Bone marrow (tissue), 2 donors: ENCODE measurements at regions not wholly inside any gene's neighbourhood (a gene's known extent, or its start where the extent isn't known, plus 50 kb on each side); places are given as distances from the start of the nearest gene placed in this dataset.
A peak's percentile ranks its signal among the peaks of the same experiment; 100 is the strongest.

Experiments
- DNase-seq, 2 donors: peaks; one replicate each; lab custom pipeline; 2025; lab: John Stamatoyannopoulos, UW

DNA sequence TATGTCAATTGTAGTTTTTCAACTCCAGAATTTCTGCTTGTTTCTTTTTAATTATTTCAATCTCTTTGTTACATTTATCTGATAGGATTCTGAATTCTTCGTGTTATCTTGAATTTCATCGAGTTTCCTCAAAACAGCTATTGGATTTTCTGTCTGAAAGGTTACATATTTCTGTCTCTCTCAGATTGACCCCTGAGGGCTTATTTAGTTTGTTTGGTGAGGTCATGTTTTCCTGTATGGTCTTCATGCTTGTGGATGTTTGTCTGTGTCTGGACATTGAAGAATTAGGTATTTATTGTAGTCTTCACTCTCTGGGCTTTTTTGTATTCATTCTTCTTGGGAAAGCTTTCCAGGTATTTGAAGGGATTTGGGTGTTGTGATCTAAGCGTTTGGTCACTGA is 85.6 kb downstream of the SNAPC1 start:
- DNase-seq: no peak

DNA sequence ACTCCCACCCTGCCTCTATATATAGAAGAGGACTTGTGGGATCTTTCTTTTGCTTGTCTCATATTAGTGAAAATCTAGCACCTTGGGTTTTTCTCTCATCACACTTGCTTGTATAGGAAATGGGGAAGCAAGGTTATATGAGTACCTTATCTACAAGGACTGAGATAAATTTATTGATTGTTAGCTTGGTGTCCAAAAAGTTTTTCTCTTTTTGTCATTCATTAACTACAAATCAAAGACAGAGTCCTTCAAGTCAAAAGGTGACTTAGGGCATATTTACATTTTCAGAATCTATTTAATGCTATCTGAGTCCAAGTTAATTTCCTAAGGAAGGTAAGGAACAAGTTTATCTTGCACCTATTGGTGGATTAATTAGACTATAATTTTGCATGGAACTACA is 92.7 kb downstream of the SNAPC1 start:
- no peak for DNase-seq

DNA sequence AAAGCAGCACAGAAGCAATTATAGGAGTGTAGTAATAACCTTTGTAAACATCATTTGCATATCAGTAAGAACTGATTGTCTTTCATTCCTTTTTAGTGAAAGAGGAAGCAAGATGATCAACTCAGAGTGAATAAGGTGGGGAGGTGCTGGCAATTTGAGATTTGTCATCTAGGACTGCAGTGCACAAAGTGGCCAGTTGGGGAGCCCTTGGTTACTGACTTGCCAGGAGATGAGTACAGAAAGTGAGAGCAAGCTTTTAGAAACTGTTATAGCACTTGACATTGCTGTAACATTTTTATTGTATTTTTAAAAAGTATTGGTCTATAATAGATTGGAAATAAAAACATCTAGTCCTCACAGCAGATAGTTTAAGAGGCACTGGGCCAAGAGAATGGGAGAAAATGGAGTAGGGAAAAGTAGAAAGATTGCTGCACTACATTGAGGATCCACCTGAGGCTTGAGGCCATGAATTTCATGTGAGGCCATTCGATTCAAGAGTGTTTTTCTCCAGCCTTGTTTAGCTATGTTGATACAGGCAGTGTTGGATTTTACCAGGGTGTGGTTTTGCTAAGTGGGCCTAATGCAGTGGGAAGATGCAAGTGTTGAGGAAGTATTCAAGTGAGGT is 98.2 kb downstream of the SNAPC1 start:
- peak in 1 of 2 donors; percentile 54 for DNase-seq

DNA sequence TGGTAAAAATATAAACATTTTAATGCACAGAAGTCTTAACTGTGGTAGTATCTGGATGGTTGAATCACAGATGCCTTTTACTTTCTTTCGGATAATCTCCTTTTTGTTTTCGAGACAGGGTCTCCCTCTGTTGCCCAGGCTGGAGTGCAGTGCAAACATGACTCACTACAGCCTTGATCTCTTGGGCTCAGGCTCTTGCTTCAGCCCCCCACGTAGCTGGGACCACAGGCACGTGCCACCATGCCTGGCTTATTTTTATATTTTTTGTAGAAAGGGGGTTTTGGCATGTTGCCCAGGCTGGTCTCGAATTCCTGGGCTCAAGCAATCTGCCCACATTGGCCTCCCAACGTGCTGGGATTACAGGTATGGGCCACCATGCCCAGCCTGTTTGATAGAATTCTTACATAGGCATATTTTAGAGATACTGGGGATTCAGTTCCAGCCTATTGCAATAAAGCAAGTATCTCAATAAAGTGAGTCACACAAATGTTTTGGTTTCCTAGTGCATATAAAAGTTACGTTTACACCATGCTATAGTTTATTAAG is 99.2 kb downstream of the SNAPC1 start:
- no peak for DNase-seq

GRCh38 chr14:61864329-61864898 is 102.2 kb downstream of the SNAPC1 start:
- no peak for DNase-seq

GRCh38 chr14:61866932-61867920 is 105.0 kb downstream of the SNAPC1 start:
- DNase-seq: peak in 1 of 2 donors; percentile 87

- DNase-seq: no peak
Measured at GRCh38 chr14:61868846-61869245, 106.6 kb downstream of the SNAPC1 start.

GRCh38 chr14:61870163-61870562 is 107.9 kb downstream of the SNAPC1 start:
- no peak for DNase-seq

GRCh38 chr14:61872452-61872851 is 110.2 kb downstream of the SNAPC1 start:
- peak in 1 of 2 donors; percentile 41 for DNase-seq

DNA sequence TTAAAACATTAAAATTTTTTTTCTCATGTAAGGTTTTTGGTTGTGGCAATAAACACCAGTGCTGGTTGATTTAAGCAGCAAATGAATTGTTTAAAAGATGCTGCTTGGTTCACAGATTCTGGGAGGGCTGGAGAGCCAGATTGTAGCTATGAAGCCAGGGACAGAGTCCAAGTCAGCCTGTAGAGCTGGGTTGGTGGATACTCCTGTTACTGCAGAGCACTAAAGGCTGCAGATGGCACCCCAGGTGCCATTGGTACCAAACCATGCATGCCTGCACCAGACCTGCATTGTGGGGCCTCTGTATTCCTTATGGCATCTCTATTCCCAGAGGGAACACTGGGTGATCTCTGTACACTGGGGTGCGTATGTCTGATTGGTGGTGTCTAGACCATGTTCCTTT is 113.3 kb downstream of the SNAPC1 start:
- no peak for DNase-seq

GRCh38 chr14:61876362-61877034 is 114.3 kb downstream of the SNAPC1 start:
- DNase-seq: no peak

DNA sequence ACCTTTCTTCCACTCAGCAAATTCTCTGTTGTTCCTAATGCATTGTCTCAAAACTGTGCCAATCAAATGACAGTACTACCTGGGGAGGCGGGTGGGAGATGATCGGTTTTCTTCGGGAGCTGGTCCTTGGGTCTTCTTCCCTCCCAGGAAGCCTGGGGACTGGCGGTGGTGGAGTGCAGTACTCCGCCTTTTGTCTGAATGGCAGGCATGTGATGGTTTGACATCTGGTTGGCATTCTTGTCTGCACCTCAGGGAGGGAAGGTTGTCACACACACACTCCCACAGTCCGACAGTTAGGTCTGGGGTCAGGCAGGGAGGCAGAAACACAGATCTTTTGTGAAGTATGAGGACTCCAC is 114.8 kb downstream of the SNAPC1 start:
- DNase-seq: no peak

DNA sequence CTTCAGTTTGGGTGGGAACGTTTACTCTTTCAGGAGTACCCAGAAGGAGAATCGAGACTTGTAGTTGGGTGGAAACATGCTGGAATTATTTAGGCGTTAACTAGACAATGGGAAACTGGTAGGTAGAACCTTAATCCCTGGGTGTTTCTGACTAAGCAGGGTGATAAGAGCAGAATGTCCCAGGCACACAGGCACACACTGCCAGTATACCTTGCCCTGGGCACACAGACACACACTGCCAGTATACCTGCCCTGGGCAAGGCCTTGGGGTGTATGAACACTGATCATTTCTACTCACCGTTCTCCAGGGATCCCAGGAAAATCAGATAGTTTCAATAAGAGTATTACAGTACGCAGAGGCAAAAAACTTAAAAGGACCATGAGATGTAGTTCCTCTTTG is 115.5 kb downstream of the SNAPC1 start:
- DNase-seq: no peak

- no peak for DNase-seq
Measured at GRCh38 chr14:61878931-61879330, 116.7 kb downstream of the SNAPC1 start.

DNA sequence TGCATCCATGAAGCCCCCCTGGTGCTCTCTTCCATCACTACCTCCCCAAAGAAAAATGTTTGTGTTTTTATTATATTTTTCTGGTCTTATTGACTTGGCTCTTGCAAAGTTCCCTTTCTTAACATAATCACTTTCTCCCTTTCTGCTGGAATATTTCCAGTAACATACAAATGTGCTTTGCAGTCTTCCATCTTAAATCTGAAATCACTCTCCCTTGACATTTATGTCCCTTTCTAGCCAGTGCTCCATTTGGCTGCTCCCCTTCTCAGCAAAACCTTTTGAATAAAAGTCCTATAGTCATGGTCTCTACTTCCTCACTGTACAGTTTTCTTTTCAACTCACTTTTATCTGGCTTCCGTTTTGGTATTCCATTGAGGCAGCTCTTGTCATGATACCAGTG is 118.8 kb downstream of the SNAPC1 start:
- no peak for DNase-seq

- DNase-seq: no peak
Measured at GRCh38 chr14:61884711-61885110, 122.5 kb downstream of the SNAPC1 start.

- DNase-seq: no peak
Measured at GRCh38 chr14:61885203-61885961, 123.2 kb downstream of the SNAPC1 start.

DNA sequence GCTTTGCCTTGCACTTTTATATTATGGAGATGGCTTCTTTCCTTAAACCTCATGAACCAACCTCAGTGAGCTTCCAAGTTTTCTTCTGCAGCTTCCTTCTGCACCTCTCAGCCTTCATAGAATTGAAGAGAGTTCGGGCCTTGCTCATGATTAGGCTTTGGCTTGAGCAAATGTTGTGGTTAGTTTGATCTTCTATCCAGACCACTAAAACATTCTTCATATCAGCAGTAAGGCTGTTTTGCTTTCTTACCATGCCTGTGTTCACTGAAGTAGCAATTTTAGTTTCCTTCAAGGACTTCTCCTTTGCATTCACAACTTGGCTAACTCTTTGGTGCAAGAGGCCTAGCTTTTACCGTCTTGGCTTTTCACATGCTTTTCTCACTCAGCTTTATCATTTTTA is 125.4 kb downstream of the SNAPC1 start:
- no peak for DNase-seq

DNA sequence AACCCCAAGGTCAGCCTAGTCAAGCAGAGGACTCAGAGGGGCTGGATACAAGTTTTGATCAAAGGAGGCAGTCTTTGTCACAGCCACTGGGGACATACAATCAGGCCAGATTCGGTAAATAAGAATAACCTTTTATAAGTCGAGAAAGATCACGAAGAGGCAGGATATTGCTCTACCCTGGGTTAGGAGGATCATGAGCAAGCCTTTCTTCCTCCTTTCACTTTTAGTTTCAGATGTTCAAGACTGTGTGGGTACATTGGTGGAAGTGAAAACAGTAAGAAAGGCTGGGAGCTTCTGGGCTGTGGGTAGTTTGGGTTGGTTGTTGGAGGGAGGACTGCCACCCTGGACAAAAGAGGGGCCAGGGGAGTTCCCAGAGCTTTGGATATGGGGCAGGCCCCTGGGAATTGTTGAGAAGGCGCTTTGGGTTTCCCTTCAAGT is 127.7 kb downstream of the SNAPC1 start:
- DNase-seq: peak in 1 of 2 donors; percentile 47

DNA sequence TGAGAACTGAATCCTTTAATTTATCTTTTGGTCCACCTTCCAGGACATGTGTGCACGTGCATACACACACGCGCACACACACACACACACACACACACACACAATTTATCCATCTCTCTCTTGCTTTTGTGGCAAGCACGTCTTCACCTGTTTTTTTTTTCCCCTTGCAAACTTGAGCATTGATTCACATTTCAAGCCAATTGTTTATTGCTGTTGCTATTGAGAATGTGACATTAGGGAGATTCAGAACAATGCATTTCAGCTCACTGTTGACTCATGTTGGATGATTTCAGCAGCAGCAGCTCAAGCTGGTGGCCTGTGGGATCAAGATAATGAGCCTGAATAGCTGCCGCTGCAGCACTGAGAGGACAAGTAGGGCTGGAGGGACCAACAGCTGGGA is 128.9 kb downstream of the SNAPC1 start:
- DNase-seq: no peak

GRCh38 chr14:61891810-61892209 is 129.6 kb downstream of the SNAPC1 start:
- DNase-seq: no peak
